ENCODE measurements at regions not wholly inside any gene's neighbourhood (a gene's known extent, or its start where the extent isn't known, plus 50 kb on each side); places are given as distances from the start of the nearest gene placed in this dataset.

DNA sequence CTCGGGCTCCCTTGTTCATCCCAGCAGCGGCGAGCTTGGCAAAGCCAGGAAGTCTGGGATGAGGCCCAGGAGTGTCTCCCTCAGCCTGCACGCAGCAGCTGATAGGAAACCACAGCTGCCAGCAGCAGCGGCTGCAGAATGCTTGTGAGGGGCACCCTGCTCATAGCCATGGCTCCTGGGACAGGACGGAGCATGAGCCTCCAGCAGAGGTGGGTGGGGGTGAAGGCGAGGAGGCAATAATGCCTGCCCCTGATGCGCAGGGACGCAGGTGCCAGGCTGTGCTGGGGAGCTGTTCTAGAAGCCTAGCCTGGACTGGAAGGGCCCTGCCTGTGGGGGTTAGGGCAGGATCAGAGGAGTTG, 157.9 kb downstream of the CD83 start:
- DNase-seq (ENCODE audit: low spot score) = no peak

DNA sequence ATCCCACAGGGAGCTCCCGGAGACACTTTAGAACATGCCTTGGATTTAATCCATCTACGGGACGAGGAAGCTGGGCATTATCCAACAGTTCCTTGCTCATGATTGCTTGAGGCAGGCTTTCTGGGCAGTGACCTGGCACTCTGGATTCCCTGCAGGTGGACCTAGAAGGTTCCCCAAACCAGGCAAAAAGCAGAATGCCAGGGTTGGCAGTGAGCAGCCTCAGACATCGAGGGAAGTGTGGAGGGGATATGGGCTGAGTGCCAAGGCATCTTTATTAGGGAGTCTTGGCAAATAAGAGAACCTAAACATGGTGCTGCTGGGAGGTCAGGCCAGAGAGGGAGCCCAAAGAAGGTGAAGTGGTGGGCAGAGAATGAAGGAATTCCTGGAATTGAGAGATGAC, 158.5 kb downstream of the CD83 start:
- no peak for DNase-seq (ENCODE audit: low spot score)

DNA sequence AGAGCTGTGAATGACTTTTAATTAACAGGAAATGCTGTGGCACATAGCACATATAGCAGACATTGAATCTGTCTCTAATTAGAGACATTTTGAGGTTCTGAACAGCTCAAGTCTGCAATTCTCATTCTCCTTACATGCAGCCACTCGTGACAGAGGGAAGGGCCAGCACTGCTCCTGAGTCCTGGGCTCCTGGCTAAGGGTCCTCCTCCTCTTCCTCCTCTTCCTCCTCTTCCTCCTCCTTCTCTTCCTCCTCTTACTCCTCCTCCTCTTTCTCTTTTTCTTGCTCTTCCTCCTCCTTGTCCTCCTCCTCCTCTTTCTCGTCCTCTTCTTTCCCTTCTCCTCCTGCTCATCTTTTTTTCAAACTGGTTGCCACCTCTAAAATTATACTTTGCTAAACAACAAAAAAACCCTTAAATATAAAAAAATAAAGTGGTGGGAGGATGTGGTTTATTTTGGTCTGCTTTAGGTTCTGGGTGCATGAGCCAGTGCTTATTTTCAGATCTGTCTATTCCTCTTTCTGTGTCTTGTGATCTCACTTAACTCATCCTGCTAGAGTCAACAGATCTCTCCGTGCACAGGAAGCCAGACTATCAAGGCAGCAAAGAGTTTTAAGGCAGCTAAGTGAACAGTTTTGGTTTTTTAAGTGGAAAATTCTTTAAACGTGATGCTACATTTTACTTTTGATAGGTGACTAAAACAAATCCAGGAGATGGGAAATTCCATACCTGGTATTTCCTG, 159.3 kb downstream of the CD83 start:
- peak; percentile 54 for DNase-seq (ENCODE audit: low spot score)

DNA sequence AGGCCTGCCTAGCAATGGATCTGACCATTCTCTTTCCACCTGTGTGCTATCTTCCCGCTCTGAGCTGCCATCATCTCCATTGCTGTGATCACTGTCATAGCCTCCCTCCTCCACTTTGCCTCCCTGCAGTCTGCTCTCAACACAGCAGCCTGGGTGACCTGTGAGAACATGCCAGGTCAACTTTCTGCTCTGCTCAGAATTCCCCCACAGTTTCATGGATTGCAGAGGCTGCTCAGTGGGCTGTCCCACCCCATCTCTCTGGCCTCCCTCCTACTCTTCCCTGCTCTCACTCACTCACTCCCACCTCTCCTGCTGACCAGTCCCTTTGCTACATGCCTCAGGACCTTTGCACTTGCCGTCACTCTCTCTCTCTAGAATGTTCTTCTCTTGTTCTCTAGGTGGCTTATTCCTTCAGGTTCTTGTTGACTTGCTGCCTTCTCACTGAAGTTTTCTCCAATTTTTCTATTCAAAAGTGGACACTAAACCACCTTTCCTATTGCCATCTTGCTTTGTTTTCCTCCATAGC, 159.9 kb downstream of the CD83 start:
- no peak for DNase-seq (ENCODE audit: low spot score)

DNA sequence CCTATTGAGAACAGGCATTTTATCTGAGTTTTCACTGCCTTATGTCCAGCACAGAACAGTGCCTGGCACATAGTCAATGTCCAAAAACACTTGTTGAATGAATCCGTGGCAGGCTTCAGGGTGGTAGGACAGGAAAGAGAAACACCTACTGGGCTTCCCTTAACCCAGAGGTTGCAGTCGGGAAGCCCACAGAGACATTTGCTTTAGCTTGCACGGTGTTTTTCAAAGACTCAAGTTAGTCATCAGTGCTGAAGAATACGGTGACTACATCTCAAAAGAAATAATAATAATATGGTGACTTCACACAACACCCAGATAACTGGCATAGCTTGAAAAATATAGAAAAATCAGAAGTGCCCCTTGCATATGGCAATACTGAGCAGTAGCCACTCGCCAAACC, 160.4 kb downstream of the CD83 start:
- DNase-seq (ENCODE audit: low spot score) = no peak

DNA sequence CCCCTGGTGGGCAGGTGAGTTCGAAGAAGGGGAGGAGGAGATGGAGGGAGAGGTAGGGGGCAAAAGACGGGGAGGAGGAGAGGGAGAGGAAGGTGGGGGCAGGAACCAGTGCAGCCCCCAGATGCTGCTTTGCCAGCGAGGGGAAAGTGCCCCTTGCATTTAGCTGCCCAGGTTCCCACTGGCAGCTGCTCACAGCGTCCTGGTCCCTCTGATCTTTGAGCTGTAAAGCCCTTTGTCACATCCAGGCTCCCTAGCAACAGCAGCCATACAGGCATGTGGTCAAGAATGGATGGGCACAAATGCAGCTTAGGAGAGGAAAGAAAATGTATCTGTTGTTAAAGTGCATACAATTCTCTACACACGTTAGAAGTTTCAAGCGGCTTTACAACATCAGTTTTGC, 160.9 kb downstream of the CD83 start:
- DNase-seq (ENCODE audit: low spot score) = no peak

DNA sequence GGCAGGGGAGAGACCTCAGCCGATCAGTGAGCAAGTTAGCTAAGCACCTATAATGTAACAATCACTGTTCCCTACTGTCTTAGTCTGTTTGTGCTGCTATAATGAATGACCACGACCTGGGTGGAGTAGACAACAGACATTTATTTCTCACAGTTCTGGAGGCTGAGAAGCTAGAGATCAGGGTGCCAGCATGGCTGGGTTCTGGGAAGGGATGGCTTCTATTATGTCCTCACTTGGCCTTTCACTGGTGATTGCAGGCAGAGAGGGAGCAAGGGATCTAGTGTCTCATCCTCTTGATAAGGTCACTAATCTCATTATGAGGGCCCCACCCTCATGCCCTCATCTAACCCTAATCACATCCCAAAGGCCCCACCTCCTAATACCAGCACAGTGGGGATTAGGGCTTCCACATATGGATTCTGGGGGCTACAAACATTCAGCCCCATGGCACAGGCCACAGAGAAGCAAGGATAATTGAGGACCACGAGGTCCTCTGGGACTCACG, 162.5 kb downstream of the CD83 start:
- no peak for DNase-seq (ENCODE audit: low spot score)

DNA sequence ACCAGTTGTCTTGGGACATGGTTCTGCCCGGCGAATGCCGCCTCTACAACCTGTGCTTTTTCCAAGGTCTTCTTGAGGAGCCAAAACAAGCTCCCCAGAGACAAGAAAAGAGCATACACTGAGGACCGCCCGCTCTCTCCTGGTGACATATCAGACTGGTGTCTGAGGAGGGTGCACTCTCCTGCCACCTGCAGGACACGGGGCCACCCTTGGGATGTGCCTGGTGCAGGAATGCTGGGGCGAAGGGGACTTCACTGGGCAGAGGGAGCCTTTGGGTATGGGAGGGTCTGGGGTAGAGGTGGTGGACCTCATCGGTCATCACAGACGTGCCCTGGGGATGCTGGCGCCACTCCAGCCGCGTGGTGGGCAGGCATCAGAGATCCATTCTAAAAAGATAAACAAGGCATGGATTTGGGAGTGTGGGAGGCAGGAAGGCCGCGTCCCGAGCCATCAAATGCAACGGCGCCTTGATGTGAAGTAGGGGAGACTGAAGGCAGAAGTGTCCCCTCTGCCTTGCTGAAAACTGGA, 163.3 kb downstream of the CD83 start:
- DNase-seq (ENCODE audit: low spot score) = no peak

DNA sequence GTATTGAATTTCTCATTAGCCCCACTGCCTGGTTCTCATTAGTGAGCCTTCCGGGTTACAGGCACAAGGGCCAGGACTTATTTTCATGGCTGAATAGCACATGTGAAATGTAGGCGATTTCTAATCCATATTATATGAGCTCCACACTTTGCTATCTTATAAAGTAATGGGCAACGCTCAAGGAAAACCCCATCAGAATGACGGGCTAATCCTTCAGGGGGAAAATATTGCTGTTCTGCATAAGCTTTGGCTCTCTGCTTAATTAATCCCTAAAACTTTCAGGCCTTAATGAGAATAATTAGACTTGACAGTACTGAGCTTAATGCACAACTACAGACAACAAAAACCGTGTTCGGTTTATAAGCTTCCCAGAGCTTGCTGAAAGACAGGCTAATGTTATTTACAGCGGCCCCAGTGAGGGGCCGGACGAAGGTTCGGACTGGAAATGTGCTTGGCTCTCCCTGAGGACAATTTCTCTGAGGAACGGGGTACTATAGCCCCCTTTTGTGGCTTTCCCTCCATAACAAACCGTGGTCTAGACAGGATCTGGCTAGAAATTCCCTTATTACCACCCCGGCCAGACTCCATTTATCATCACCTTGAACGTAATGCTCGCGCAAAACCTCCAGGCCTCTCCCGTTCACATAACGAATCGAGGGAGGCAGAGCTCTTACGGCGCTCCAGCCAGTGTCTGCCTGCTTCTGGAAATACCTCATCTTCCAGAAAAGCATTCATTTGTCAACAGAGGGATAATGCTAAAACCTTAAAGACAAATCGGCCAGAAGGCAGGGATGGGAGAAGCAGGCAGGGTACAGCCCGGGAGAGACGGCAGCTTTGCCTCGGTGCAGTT, 164.5 kb downstream of the CD83 start:
- no peak for DNase-seq (ENCODE audit: low spot score)

DNA sequence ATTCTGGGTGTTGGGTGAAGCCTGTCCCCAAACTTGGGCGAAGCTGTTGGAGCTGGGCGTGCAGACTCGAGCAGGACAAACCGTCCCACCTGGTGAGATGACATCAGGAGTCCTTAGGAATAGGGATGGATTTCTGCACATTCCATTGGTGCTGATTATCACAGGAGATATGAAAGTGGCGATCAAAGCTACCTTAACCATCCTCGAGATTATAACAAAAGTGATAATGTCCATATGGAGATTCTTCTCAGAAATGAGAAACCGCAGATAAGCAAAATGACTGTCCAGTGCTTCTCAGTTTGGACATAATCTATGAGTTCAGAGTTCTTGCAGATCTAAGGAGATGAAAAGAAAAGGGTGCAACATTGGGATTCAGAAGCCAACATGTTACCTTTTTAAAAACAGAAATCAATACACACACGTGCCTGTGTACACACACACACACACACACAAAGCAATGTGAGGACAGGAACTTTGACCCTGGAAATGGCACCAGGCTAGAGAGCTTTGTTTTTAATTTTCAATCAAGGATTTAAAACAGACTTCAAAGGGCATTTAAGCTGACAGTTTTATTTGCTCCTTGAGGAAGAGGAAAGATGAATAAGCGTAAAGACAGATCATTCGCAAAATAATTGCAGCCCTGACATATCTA, 165.4 kb downstream of the CD83 start:
- DNase-seq (ENCODE audit: low spot score) = no peak

DNA sequence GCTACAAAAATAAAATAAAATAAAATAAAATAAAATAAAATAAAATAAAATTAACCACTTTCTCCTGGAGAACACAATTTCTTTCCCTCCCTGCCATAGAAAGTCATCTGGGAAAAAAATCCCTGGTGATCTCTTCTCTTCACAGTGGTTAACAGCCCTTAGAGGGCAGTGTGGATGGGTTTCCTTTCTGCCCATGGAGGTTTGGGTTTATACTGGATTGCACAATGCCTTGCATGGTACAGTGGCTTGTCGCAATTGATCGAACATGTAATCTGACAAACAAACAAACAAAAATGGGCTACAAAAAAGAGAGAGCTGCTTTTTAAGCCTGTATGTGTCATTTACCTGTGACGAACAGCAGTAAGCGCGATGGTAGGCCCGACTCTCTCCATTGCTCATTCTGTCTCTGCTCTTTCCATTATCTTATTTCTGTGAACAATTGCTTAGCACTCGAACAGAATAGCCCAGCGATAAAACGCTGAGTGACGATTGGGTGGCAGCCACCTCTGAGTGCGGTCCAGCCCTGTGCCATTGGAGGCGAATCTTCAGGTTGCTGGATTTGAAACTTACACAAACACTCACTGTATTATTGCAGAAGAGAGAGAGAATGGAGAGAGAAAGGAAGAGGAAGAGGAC, 166.1 kb downstream of the CD83 start:
- no peak for DNase-seq (ENCODE audit: low spot score)

DNA sequence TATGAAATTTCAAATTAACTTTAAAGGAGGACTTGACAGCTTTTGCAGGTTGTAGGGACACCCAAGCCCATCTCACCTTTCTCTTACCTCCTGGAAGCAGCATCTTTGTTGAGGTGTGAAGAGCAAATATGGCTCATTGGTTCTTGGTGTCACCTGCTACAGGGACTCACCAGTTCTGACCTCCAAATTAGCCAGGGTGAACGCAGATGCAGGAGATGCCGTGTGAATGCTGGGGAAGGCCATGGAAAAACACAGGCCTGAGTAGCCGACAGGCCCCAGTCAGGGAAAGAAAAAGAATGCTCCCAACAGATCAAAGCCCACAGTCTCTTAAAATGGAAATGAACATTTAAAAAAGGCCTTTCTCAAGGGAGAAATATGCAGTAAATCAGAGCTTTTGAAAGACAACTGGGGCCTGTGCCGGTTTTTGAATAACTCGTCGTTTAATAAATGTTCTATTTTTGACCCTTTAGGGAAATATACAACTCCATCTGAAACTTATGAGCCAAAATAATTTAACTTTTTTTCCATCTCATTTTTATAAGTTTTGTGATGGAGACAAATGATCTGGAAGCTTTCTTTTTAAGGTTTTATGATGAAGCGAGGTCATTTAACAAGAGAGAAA, 167.5 kb downstream of the CD83 start:
- DNase-seq (ENCODE audit: low spot score) = no peak

DNA sequence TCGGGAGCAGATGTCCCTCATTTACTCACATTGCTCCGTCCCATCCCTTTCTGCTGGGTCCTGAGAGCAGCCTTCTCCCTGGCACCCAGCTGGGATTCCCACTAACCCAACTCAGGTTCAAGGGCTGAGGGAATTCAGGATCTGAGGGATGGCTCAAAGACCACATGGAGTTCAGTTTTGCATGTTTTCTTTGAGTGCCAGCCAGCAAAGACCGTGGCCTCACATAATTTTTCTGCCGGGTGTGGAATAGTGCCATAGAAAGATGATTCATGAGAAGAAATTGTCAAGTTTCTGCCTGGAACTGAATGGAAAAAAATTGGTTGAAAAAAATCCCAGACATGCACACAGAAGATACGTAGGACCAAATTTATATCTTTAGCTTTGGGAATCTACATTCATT, 168.6 kb downstream of the CD83 start:
- no peak for DNase-seq (ENCODE audit: low spot score)

DNA sequence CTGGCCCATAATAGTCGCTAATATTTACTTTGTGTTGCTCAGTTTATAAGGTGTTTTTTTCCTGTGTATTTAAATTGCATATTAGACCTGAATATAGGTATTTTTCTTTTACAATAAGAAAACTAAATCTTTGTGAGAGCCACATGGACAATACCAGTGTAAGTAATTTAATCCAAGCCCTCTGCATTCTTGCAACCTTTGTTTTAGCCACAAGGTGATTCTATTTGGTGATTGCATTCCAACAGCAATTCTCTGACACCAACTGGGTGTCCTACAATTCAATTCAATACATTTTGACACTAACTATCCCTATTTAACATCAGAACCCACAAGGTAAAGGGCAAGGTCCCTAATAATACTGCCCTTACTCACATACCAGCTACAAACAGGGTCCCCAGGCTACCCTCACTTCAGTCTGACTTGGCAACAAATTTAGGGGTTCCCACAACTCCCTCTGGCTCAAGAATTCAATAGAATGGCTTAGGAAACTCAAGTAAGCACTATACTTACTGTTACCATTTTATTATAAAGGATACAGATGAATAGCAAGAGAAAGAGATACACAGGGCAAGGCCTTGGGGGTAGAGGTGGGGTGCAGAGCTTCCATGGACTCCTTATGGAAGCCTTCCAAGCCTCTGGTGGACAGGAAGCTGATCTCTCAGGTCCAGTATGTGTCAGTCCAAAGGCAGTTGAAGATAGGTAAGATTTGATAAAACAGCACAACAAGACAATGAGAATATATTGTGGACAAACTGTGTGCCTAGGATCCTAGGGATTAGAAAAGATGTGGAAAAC, 169.3 kb downstream of the CD83 start:
- DNase-seq (ENCODE audit: low spot score) = no peak

DNA sequence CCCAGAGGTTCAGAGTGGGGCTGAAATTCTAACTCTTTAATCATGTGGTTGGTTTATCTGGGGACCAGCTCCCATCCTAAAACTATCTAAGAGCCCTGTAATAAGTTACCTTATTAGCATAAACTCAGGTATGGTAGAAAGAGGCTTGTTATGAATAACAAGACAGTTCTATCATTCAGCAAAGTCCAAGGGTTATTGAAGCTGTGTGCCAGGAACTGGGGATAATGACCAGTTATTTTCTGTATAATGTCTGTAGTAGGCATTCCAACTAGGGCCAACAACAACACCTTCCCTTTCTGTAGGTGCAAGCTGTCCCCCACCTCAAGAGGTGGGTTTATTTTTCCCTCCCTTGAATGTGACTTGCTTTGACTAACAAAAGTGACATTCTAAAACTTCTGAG, 170.1 kb downstream of the CD83 start:
- DNase-seq (ENCODE audit: low spot score) = no peak

DNA sequence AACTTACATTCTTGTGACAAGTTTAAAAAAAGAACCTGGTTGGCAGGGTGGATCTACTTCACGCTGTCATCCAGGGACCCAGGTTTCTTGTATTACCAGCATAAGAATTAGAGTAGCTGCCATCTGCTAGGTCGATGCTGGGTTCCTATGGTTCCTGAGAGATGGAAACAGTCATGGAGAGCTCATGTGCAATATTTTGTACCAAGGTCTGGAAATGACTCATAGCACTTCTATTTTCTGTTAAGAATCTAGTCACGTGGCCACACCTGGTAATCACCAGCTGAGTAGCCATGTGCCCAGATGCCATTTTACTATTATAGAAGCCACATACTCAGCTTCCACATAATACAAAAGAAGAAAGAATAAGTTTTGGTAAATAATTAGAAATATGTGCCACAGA, 171.3 kb downstream of the CD83 start:
- DNase-seq (ENCODE audit: low spot score) = no peak

DNA sequence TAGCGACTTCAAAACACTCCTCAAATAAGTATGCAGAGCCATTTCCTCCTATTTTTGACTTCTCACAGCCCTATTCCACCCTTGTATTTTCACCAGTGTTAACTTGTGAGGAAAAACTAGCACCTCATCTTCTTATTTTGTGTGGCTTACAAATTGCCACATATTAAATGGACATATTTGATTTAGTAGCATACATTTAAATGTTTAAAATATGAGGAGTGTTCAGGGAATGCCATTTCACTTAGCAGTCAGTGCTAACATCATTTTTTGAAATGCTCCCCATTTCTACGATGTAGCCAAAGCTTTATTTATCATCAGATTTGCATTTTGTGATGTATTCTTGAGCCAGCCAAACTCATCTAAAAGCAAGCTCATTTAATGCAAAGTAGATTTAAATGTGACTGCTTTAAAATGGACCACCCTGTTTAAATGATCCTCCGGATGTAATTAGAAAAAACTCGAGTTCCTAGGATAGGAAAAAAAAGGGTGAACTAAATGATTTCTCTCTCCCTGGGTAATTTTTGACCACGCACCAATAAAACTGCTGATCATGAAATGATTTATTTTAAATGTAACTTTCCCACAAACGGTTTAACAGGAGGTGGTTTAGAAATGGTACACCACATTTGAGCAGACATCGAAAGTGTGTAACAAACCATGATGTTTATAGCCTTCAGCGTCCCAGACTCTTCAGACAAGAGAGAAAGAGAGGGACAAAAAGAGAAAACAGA, 172.6 kb downstream of the CD83 start:
- no peak for DNase-seq (ENCODE audit: low spot score)

DNA sequence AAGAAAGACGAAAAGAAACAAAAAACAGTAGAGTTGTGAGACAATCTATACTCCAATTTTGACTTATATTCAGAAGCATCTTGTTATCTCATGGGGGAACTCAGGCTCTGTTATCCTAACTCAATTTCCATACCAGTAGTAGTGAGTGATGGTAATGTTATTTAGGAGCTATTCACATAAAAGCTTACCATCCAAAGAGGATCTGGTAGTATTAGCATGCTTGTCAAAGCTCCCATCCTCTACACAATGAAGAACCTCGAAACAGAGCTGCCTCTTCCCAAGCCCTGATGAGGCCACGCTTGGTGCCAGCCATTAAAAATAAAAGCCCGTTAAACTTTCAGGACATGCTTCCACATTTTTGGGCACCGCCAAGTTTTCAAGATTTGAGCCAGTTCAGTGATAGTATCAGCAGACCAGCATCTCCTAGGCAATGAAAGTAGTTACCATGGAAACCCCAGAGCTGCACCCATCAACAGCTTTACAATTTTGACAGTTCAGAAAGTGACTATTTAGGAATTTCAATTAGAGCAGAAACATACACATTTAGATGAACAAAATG, 173.3 kb downstream of the CD83 start:
- no peak for DNase-seq (ENCODE audit: low spot score)

DNA sequence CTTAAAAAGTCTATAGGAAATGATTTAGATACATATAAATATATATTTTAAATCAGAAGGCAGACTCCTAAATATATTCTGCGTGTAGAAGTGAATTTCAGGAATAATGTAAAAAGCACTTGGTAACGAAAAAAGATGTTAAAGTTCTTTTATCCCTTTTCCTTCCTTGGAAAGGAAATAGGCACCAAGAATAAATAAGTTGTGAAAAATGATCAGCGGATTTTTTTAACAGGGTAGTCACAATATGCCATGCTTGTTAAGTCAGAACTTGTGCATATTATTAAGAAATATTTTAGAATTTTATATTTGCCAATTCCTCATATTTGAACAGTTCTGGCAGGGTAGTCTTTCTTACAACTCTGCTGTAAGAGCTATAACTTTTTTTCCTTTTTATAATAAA, 173.8 kb downstream of the CD83 start:
- no peak for DNase-seq (ENCODE audit: low spot score)

DNA sequence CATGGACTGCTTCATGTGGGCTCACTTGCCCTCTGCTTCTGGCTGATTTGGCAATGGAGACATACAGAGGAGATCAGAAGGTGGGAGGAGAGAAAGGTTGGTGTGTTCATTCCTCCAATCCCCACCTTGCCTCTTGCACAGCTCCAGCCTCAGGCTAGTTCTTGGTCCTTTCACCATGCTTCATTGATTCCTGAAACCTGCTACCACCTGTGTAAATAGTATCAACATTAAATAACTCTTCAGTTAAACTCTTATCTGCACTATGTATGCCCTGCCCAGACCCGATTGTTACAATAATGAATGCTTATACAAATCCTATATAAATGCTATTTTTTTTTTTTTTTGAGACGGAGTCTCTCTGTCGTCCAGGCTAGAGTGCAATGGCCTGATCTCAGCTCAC, 174.5 kb downstream of the CD83 start:
- no peak for DNase-seq (ENCODE audit: low spot score)

Measured in activated CD4-positive, alpha-beta T cell treated with anti-CD3 and anti-CD28 coated beads, Interleukin-2, Interleukin-4, amounts not matched to agents 100 ng/mL and 50 ng/mL, durations not matched to agents 16 hours and 8 hours (primary cell).